ENCODE measurements at regions not wholly inside any gene's neighbourhood (a gene's known extent, or its start where the extent isn't known, plus 50 kb on each side); places are given as distances from the start of the nearest gene placed in this dataset.

DNA sequence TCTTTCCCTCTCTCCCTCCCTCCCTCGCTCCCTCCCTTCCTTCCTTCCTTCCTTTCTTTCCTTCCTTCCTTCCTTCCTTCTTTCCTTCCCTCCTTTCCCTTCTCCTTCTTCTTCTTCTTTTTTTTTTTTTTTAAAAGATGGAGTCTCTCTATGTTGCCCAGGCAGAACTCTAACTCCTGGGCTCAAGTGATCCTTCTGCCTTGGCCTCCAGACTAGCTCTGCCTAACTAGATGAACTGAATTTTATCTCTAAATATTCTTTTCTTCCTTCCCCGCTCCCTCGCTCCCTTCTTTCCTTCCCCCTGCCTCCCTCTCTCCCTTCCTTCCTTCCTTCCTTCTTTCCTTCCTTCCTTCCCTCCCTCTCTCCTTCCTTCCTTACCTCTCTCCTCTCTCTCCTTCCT lies 170.5 kb upstream of the LHX5 start:
- Mint-ChIP-seq H3K4me1 (ENCODE audit: low read depth, unreplicated experiment) (no peaks in the 10 kb centered on the region), H3K27ac (ENCODE audit: unreplicated experiment) (no peak overlapping the region), H3K4me3 (ENCODE audit: unreplicated experiment) (no peak overlapping the region), H3K36me3 (ENCODE audit: insufficient read depth, unreplicated experiment) (no peaks in the 10 kb centered on the region), H3K9me3 (ENCODE audit: unreplicated experiment) (no peaks in the 10 kb centered on the region), H3K27me3 (ENCODE audit: insufficient read depth, unreplicated experiment) (peaks cover 7% of the 10 kb centered on the region)
- Histone ChIP-seq H3K27me3 (replicated peaks; ENCODE audit: control insufficient read depth, insufficient read depth, low read length) (no peaks in the 10 kb centered on the region), H3K9me3 (no peaks in the 10 kb centered on the region), H3K36me3 (ENCODE audit: control insufficient read depth, insufficient read depth, low read length) (no peaks in the 10 kb centered on the region), H3K4me3 (ENCODE audit: low read depth, low read length) (no peak overlapping the region), H3K4me1 (no peaks in the 10 kb centered on the region)
- POLR2A ChIA-PET, result no interaction called here
- intact Hi-C loops (cut with micrococcal nuclease; ENCODE audit: unreplicated experiment), result no loop called here
- TF ChIP-seq, protein P1, sequence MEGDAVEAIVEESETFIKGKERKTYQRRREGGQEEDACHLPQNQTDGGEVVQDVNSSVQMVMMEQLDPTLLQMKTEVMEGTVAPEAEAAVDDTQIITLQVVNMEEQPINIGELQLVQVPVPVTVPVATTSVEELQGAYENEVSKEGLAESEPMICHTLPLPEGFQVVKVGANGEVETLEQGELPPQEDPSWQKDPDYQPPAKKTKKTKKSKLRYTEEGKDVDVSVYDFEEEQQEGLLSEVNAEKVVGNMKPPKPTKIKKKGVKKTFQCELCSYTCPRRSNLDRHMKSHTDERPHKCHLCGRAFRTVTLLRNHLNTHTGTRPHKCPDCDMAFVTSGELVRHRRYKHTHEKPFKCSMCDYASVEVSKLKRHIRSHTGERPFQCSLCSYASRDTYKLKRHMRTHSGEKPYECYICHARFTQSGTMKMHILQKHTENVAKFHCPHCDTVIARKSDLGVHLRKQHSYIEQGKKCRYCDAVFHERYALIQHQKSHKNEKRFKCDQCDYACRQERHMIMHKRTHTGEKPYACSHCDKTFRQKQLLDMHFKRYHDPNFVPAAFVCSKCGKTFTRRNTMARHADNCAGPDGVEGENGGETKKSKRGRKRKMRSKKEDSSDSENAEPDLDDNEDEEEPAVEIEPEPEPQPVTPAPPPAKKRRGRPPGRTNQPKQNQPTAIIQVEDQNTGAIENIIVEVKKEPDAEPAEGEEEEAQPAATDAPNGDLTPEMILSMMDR (IDR thresholded peaks at IDR 0.05; ENCODE audit: insufficient read depth in 1 of 2, low read depth in 1 of 2, low read length in 1 of 2, severe bottlenecking in 1 of 2, unreplicated experiment in 1 of 2), result no peak
- CTCF ChIA-PET, result interaction anchor here (0.7 kb wide), 1 partner anchor 298 kb away, joined by 3 read pairs; no protein-coding TSS in a partner anchor
- DNase-seq, result no peak
- no TSS peak for BruUV-seq (replicated peaks)

DNA sequence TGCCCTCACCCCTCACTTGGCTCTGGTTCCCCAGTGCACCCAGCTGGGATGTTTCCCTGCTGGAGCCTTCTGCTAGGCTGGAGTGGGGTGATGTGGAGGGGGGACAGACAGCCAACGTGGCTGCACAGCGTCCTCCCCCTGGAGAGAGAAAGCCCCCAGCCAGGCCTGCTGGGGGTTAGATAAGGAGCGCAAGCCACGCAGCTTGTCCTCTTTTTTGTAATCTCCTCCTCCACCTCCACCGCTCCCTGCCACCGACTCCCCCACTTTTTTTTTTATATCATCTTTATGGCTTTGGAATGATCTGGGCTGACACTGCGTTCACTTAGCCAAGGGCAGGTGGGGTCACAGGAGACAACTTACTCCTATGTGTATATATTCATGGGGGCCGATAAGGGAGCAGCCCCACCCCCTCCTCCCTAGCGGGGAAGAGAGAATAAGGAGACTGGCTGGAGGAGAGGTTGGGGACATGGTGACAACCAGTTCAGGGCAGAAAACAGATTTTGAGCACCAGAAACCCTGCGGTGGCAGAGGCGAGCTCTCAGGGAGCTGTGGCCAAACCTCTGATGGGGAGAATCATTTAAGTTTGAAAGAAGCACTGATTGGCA lies 169.9 kb upstream of the LHX5 start:
- H3K4me1 ChIP-seq, result no peaks in the 10 kb centered on the region
- POLR2A ChIA-PET, result no interaction called here
- no peak for DNase-seq
- Mint-ChIP-seq H3K27ac (ENCODE audit: unreplicated experiment) (no peak overlapping the region), H3K4me1 (ENCODE audit: low read depth, unreplicated experiment) (no peaks in the 10 kb centered on the region), H3K36me3 (ENCODE audit: insufficient read depth, unreplicated experiment) (no peaks in the 10 kb centered on the region), H3K27me3 (ENCODE audit: insufficient read depth, unreplicated experiment) (peaks cover 7% of the 10 kb centered on the region), H3K4me3 (ENCODE audit: unreplicated experiment) (no peak overlapping the region), H3K9me3 (ENCODE audit: unreplicated experiment) (no peaks in the 10 kb centered on the region)
- no peaks in the 10 kb centered on the region for H3K36me3 ChIP-seq (ENCODE audit: control insufficient read depth, insufficient read depth, low read length)
- H3K4me3 ChIP-seq (ENCODE audit: low read depth, low read length), result no peak overlapping the region
- CTCF ChIA-PET, result interaction anchor here (0.7 kb wide), 1 partner anchor 297 kb away, joined by 3 read pairs; no protein-coding TSS in a partner anchor
- TF ChIP-seq, protein P1 (IDR thresholded peaks at IDR 0.05; ENCODE audit: insufficient read depth in 1 of 2, low read depth in 1 of 2, low read length in 1 of 2, severe bottlenecking in 1 of 2, unreplicated experiment in 1 of 2), result no peak
- BruUV-seq (replicated peaks), result no TSS peak
- H3K9me3 ChIP-seq, result no peaks in the 10 kb centered on the region
- no peaks in the 10 kb centered on the region for H3K27me3 ChIP-seq (replicated peaks; ENCODE audit: control insufficient read depth, insufficient read depth, low read length)
- intact Hi-C loops (cut with micrococcal nuclease; ENCODE audit: unreplicated experiment), result no loop called here

DNA sequence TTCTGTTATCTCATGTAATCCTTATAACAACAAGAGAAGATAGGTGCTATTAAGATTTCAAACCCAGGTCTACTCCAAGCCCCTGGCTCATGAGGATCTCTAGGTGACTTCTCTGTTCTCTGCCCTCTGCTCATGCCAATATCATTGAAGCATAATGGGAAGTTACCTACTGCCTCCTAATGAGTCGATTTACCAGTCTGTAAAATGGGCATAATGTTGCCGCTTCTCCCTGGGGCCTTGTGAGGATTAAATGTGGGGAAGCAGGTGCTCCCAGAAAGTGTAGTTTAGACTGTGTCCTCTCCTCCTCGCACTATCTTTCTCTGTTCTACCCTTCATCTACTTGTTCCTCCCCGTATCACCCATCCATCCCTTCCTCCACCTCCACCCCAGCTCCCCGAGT lies 169.2 kb upstream of the LHX5 start:
- CTCF ChIA-PET, result no interaction called here
- Histone ChIP-seq H3K4me3 (ENCODE audit: low read depth, low read length) (no peak overlapping the region), H3K27me3 (replicated peaks; ENCODE audit: control insufficient read depth, insufficient read depth, low read length) (no peaks in the 10 kb centered on the region), H3K9me3 (no peaks in the 10 kb centered on the region), H3K4me1 (no peaks in the 10 kb centered on the region), H3K36me3 (ENCODE audit: control insufficient read depth, insufficient read depth, low read length) (no peaks in the 10 kb centered on the region)
- no peak for DNase-seq
- peaks cover 7% of the 10 kb centered on the region for H3K27me3 Mint-ChIP-seq (ENCODE audit: insufficient read depth, unreplicated experiment)
- intact Hi-C loops (cut with micrococcal nuclease; ENCODE audit: unreplicated experiment), result no loop called here
- H3K4me1 Mint-ChIP-seq (ENCODE audit: low read depth, unreplicated experiment), result peaks cover 6% of the 10 kb centered on the region
- H3K4me3 Mint-ChIP-seq (ENCODE audit: unreplicated experiment), result no peak overlapping the region
- no peaks in the 10 kb centered on the region for H3K36me3 Mint-ChIP-seq (ENCODE audit: insufficient read depth, unreplicated experiment)
- TF ChIP-seq, protein P1 (IDR thresholded peaks at IDR 0.05; ENCODE audit: insufficient read depth in 1 of 2, low read depth in 1 of 2, low read length in 1 of 2, severe bottlenecking in 1 of 2, unreplicated experiment in 1 of 2), result no peak
- H3K9me3 Mint-ChIP-seq (ENCODE audit: unreplicated experiment), result no peaks in the 10 kb centered on the region
- POLR2A ChIA-PET, result no interaction called here
- no TSS peak for BruUV-seq (replicated peaks)
- no peak overlapping the region for H3K27ac Mint-ChIP-seq (ENCODE audit: unreplicated experiment)

Measured in Caco-2 (cell line).